Left lung (tissue), 4 donors: ENCODE measurements at regions not wholly inside any gene's neighbourhood (a gene's known extent, or its start where the extent isn't known, plus 50 kb on each side); places are given as distances from the start of the nearest gene placed in this dataset.
A peak's percentile ranks its signal among the peaks of the same experiment; 100 is the strongest.

Experiments used
- ATAC-seq: fragments of 200-7000 bp; cut with Tn5 transposase; one replicate; pipeline ENCODE4 v1.9.1; 2020; ENCODE audit warnings: moderate library complexity
- DNase-seq, 4 donors: peaks; one replicate each; pipeline ENCODE4 v3.0.0-alpha.2; 2013 to 2020
- H3K27ac ChIP-seq, 2 donors: fragments of 200-600 bp; sonication (generic) in 1 of 2; one replicate each; pipeline versions ENCODE4 v1.5.0 to v1.8.0; 2020 to 2021
- H3K27me3 ChIP-seq, 2 donors: fragments of 200-600 bp; sonication (generic) in 1 of 2; one replicate each; pipeline versions ENCODE4 v1.5.0 to v1.8.0; 2020 to 2021
- H3K36me3 ChIP-seq, 2 donors: fragments of 200-600 bp; sonication (generic) in 1 of 2; one replicate each; pipeline versions ENCODE4 v1.5.0 to v1.8.0; 2020 to 2021
- H3K4me1 ChIP-seq, 2 donors: fragments of 200-600 bp; one replicate each; pipeline ENCODE4 v1.8.0; 2021
- H3K4me3 ChIP-seq, 2 donors: fragments of 200-600 bp; sonication (generic) in 1 of 2; one replicate each; pipeline versions ENCODE4 v1.5.0 to v1.8.0; 2020 to 2021; ENCODE audit warnings: mild to moderate bottlenecking in 1 of 2
- H3K9me3 ChIP-seq, 2 donors: fragments of 200-600 bp; sonication (generic) in 1 of 2; one replicate each; pipeline versions ENCODE4 v1.5.0 to v1.8.0; 2020 to 2021
- intact Hi-C, 2 donors: fragments of 100-400 bp; cut with DNase I; formaldehyde crosslinking; loops; one replicate each; pipeline versions ENCODE4 v1.11.2 to v1.14.2; 2022
- TF ChIP-seq, protein P1 (sequence below), 2 donors: fragments of 200-600 bp; sonication (generic) in 1 of 2; IDR thresholded peaks; one replicate each; pipeline versions ENCODE4 v1.5.0 to v1.8.0; 2021; ENCODE audit warnings: antibody characterized with exemption in 2 of 2
- donor health status: DM: no; HTN: yes; CAD: no.
- donor health status: DM: no; HTN: no; CAD: no.

DNA sequence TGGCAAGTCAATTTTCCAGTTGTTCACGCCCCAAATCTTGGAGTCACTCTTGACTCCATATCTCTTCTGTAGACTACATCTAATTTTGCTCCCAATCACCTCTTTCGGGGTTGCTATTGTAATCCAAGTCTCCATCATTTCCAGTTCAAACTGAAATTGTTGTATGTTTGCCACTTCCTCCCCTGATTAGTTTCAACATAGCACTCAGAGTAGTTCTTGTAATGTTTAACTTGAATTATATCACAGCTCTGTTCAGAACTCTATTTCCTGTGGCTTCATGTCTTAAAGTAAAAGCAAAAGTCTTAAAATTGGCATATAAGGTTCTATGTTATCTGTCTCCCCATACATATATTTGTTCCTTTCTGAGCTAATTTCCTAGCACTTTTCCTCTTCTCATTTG is 348.5 kb upstream of the RIOK2 start:
- H3K9me3 ChIP-seq: no peaks in the 10 kb centered on the region
- intact Hi-C loops: no loop called here
- no peak overlapping the region for H3K4me3 ChIP-seq
- peaks cover 0 to 5% of the 10 kb centered on the region in 2 donors for H3K4me1 ChIP-seq
- DNase-seq (no peak), ATAC-seq (no peak)
- no peaks in the 10 kb centered on the region for H3K27me3 ChIP-seq
- H3K36me3 ChIP-seq: no peaks in the 10 kb centered on the region
- no peak overlapping the region for H3K27ac ChIP-seq
- TF ChIP-seq, protein P1, sequence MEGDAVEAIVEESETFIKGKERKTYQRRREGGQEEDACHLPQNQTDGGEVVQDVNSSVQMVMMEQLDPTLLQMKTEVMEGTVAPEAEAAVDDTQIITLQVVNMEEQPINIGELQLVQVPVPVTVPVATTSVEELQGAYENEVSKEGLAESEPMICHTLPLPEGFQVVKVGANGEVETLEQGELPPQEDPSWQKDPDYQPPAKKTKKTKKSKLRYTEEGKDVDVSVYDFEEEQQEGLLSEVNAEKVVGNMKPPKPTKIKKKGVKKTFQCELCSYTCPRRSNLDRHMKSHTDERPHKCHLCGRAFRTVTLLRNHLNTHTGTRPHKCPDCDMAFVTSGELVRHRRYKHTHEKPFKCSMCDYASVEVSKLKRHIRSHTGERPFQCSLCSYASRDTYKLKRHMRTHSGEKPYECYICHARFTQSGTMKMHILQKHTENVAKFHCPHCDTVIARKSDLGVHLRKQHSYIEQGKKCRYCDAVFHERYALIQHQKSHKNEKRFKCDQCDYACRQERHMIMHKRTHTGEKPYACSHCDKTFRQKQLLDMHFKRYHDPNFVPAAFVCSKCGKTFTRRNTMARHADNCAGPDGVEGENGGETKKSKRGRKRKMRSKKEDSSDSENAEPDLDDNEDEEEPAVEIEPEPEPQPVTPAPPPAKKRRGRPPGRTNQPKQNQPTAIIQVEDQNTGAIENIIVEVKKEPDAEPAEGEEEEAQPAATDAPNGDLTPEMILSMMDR (IDR thresholded peaks at IDR 0.05): no peak

DNA sequence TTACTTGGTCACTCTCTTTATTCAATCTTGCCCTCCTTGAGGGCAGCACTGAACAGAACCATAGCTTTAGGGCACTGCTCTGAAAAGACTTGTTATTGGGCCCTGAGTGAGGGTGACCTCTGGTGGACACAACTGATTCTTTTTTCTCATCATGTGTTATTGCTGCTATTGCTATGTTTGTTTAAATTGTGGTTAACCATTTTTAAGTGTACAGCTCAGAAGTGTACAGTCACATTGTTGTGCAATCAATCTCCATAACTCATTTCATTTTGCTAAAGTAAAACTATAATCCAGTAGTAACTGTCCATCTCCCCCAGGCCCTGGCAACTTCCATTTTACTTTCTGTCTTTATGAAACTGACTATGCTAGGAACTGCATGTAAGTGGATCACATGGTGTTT is 351.1 kb upstream of the RIOK2 start:
- H3K27ac ChIP-seq: no peak overlapping the region
- no peaks in the 10 kb centered on the region for H3K9me3 ChIP-seq
- DNase-seq (peak in 2 of 4 donors; percentile 18 to 63), ATAC-seq (peak; percentile 98)
- no peaks in the 10 kb centered on the region for H3K27me3 ChIP-seq
- H3K36me3 ChIP-seq: no peaks in the 10 kb centered on the region
- no peak overlapping the region for H3K4me3 ChIP-seq
- intact Hi-C loops: no loop called here
- TF ChIP-seq, protein P1 (IDR thresholded peaks at IDR 0.05): peak; percentile 30 to 40
- peaks cover 0 to 5% of the 10 kb centered on the region in 2 donors for H3K4me1 ChIP-seq

DNA sequence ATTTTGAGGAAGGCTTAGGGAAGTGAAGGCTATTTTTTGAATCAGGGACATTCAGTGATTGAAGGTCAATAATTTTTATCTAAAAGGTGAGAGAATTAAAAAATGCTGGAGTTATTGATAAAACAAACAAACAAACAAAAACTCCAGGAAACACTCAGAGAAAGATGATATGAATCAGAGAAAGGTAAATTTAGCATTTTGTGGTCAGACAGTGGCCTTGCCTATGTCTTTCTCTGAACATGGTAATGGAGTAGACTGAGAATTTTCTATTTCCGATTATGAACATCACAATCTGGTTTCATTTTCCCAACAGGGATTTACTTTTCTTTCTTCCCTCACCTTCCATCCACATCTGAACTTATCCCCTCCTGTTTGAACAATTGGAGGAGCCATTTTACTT is 353.6 kb upstream of the RIOK2 start:
- Histone ChIP-seq H3K4me1 (peaks cover 0 to 5% of the 10 kb centered on the region in 2 donors), H3K27me3 (no peaks in the 10 kb centered on the region), H3K27ac (no peak overlapping the region), H3K36me3 (no peaks in the 10 kb centered on the region), H3K4me3 (no peak overlapping the region), H3K9me3 (no peaks in the 10 kb centered on the region)
- TF ChIP-seq, protein P1 (IDR thresholded peaks at IDR 0.05): no peak
- intact Hi-C loops: no loop called here
- ATAC-seq (no peak), DNase-seq (no peak)

DNA sequence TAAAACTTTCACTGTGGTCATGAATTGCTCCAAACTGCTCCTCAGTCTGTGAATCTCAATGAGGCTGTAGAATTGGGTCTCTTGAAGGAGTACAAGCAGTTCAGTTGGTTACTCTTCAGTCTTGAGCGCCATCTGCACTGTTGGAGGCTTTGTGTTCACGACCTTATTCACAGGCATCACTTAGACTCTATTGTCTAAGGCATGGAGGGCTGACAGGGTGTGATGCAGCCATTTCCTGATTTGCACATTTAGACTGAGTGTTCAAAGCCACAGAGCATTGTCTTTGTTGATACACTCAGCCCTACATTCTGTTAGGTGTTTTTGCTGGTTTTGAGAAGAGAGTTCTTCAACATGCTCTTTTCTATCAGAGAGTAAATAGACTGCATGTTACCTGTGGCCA is 355.9 kb upstream of the RIOK2 start:
- no peaks in the 10 kb centered on the region for H3K27me3 ChIP-seq
- DNase-seq (no peak), ATAC-seq (no peak)
- H3K4me3 ChIP-seq: no peak overlapping the region
- intact Hi-C loops: no loop called here
- H3K27ac ChIP-seq: no peak overlapping the region
- no peaks in the 10 kb centered on the region for H3K9me3 ChIP-seq
- TF ChIP-seq, protein P1 (IDR thresholded peaks at IDR 0.05): no peak
- peaks cover 0 to 5% of the 10 kb centered on the region in 2 donors for H3K4me1 ChIP-seq
- H3K36me3 ChIP-seq: no peaks in the 10 kb centered on the region

DNA sequence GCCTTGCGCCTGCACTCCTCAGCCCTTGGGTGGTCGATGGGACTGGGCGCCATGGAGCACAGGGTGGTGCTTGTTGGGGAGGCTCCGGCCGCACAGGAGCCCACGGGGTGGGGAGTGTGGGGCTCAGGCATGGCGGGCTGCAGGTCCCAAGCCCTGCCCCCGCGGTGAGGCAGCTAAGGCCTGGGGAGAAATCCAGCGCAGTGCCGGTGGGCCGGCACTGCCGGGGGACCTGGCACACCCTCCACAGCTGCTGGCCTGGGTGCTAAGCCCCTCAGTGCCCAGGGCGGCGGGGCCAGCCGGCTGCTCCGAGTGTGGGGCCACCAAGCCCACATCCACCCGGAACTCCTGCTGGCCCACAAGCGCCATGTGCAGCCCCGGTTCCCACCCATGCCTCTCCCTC is 358.8 kb upstream of the RIOK2 start:
- no peak overlapping the region for H3K4me3 ChIP-seq
- no peak for ATAC-seq
- TF ChIP-seq, protein P1 (IDR thresholded peaks at IDR 0.05): no peak
- DNase-seq: peak in 1 of 4 donors; percentile 62
- no peaks in the 10 kb centered on the region for H3K27me3 ChIP-seq
- H3K27ac ChIP-seq: no peak overlapping the region
- intact Hi-C loops: no loop called here
- H3K4me1 ChIP-seq: no peaks in the 10 kb centered on the region
- no peaks in the 10 kb centered on the region for H3K9me3 ChIP-seq
- no peaks in the 10 kb centered on the region for H3K36me3 ChIP-seq
